ENCODE measurements at regions not wholly inside any gene's neighbourhood (a gene's known extent, or its start where the extent isn't known, plus 50 kb on each side); places are given as distances from the start of the nearest gene placed in this dataset.

- Histone ChIP-seq H3K36me3 (no peaks in the 10 kb centered on the region), H3K27me3 (no peaks in the 10 kb centered on the region), H3K4me1 (no peaks in the 10 kb centered on the region), H3K4me3 (no peak overlapping the region), H3K27ac (no peak overlapping the region), H3K9me3 (no peaks in the 10 kb centered on the region)
- DNase-seq (no peak), ATAC-seq (no peak)
- in situ Hi-C loops (cut with MboI; ENCODE audit: low sequenced_read_pairs in 4 of 4) (no loop called here), intact Hi-C loops (cut with DNase I; ENCODE audit: low total_unique reads) (no loop called here)
- TF ChIP-seq CTCF (IDR thresholded peaks at IDR 0.05 in 4 of 5, conservative IDR thresholded peaks at IDR 0.05 in 1 of 5) (no peak), POLR2A (IDR thresholded peaks at IDR 0.05) (no peak)
Measured at GRCh38 chr4:181671672-181672071, 571.5 kb upstream of the TENM3 start.

DNA sequence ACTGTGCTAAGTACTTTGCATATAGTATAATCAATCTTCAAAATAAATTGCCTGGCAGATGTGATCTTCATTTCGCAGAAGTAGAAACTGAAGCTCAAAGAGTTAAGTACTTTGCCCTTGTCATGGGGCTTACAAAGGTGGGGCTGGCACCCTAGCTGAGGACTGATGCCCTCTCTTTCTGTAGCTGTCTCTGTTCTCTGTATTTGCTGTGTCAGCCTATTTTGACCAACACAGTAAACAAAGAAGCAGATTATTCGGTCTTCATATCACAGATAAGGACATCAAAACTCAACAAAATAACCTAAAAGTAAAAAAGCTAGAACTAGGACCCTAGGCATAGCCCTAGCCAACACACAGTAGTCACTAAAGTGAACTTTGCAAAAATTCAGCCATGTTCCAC, 570.5 kb upstream of the TENM3 start:
- intact Hi-C loops (cut with DNase I; ENCODE audit: low total_unique reads) (no loop called here), in situ Hi-C loops (cut with MboI; ENCODE audit: low sequenced_read_pairs in 4 of 4) (no loop called here)
- Histone ChIP-seq H3K27me3 (no peaks in the 10 kb centered on the region), H3K9me3 (no peaks in the 10 kb centered on the region), H3K27ac (no peak overlapping the region), H3K36me3 (no peaks in the 10 kb centered on the region), H3K4me3 (no peak overlapping the region), H3K4me1 (no peaks in the 10 kb centered on the region)
- no peak for DNase-seq
- ATAC-seq = no peak
- TF ChIP-seq CTCF (IDR thresholded peaks at IDR 0.05 in 4 of 5, conservative IDR thresholded peaks at IDR 0.05 in 1 of 5) (no peak), POLR2A (IDR thresholded peaks at IDR 0.05) (no peak)

DNA sequence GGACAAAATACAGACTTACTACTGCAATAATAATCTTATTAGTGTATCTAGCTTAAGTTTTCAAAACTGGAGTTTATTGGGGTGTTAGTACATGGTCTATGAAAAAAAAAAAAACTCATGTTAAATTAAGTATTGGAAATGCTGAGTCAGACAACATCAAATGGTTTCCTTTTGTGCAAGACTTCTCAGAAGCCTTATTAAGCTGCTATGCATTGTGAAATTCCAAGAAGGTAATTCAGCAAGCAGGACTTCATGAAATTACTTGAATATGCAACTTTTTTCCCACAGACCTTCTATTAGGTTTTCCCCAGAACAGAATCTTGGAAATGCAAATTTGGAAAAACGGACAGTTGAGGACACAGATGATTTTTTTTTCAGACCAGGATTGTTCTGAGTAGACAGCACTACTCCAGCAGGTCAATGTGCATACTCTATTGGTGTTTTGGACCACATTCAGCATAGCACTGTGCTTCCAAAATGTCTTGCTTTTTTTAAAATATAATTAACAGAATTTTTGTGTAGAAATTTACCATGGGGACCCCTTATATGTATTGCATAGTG, 568.8 kb upstream of the TENM3 start:
- ATAC-seq (no peak), DNase-seq (no peak)
- H3K27me3 ChIP-seq = no peaks in the 10 kb centered on the region
- H3K36me3 ChIP-seq = no peaks in the 10 kb centered on the region
- H3K4me3 ChIP-seq = no peak overlapping the region
- intact Hi-C loops (cut with DNase I; ENCODE audit: low total_unique reads) (no loop called here), in situ Hi-C loops (cut with MboI; ENCODE audit: low sequenced_read_pairs in 4 of 4) (no loop called here)
- H3K9me3 ChIP-seq = no peaks in the 10 kb centered on the region
- TF ChIP-seq POLR2A (IDR thresholded peaks at IDR 0.05) (no peak), CTCF (IDR thresholded peaks at IDR 0.05 in 4 of 5, conservative IDR thresholded peaks at IDR 0.05 in 1 of 5) (no peak)
- H3K4me1 ChIP-seq = no peaks in the 10 kb centered on the region
- H3K27ac ChIP-seq = no peak overlapping the region

- intact Hi-C loops (cut with DNase I; ENCODE audit: low total_unique reads) = no loop called here
Measured at GRCh38 chr4:181676546-181676945, 566.7 kb upstream of the TENM3 start.

More at GRCh38 chr4:181676546-181676945, 566.7 kb upstream of the TENM3 start:
- Histone ChIP-seq H3K27me3 (no peaks in the 10 kb centered on the region), H3K27ac (no peak overlapping the region), H3K9me3 (no peaks in the 10 kb centered on the region), H3K4me1 (no peaks in the 10 kb centered on the region), H3K36me3 (no peaks in the 10 kb centered on the region), H3K4me3 (no peak overlapping the region)
- no peak for DNase-seq
- no peak for ATAC-seq
- TF ChIP-seq POLR2A (IDR thresholded peaks at IDR 0.05) = no peak
- TF ChIP-seq CTCF (IDR thresholded peaks at IDR 0.05 in 4 of 5, conservative IDR thresholded peaks at IDR 0.05 in 1 of 5) = no peak
- in situ Hi-C loops (cut with MboI; ENCODE audit: low sequenced_read_pairs in 4 of 4) = no loop called here

All from gastrocnemius medialis (tissue), 4 donors.